ENCODE measurements at regions not wholly inside any gene's neighbourhood (a gene's known extent, or its start where the extent isn't known, plus 50 kb on each side); places are given as distances from the start of the nearest gene placed in this dataset.

DNA sequence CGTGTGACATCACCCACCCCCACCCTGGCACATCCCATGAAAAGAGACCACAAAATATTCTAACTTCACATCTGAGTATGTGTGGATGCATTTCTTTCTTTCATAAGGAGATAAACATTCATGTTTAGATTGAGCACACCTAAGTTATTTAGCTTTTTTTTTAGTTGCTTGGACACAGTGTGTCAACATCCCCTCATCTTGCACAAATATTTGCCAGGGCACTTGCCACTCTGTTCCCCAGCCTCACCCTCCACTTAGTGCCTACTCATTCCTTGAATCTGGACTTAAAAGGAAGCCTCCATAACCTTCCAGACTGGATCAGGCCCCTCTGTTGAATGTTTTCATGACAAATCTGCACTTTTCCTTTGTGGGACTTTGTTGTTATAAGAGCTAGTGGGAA, 338.9 kb upstream of the IGFBP3 start:
- no peak for DNase-seq

DNA sequence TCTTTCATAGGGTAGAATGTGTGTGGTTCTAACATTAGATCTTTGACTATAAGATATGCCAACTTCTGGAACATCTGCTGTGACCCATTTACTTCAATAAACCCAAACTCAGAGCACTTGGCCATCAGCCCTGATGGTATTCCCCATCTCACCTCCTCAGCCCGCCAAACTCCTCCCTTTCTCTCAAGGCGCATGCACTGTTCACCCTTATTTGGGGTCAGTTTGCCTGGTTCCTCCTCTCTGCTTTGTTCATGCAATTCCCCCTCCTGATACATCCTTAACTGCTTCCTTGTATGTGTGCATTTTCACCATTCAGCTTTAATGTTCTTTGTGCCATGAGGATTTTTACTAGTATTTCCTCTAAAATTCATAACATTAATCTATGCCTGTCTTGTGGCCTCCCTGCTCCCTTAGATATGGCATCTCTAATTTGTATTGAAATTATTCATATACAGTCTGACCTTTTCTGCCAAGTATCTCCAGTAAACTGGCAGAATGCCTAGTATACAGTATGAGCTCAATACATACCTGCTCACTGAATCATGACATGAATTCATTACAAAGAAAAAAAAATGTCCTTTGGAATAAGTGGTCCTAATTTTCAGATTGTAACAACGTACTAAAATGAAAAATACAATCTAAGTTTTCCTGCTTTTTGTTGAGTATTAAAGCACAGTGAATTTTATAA, 336.8 kb upstream of the IGFBP3 start:
- no peak for DNase-seq

DNA sequence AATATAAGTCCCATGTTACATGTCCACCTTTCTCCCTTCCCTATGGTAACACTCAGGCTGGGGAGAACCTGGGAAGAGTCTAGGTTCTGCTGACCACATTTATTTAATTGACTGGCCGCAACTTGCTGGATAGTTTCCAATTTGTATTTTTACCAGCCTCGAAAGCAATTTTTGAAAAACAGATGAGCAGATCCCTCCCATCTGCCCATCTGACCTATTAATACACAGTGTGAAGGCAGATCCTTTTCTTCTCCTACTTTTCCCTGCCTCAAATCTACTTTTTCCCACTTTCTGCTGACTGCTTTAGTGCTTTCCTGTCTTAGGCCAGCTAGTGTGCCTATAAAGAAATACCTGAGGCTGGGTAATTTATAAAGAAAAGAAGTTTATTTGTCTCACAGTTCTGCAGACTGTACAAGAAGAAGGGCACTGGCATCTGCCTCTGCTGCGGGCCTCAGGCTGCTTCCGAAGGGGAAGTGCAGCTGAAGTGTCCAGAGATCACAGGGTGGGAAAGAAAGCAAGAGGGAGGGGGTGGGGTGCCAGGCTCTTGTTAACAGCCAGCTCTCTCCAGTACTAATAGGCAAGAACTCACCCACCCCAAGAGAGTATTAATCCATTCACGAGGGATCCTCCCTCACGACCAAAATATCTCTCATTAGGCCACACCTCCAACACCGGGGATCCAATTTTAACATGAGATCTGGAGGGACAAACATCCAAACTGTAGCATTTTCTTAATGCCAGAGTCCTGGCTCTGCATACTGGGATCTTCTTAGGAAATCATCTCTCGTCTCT, 336.0 kb upstream of the IGFBP3 start:
- no peak for DNase-seq

DNA sequence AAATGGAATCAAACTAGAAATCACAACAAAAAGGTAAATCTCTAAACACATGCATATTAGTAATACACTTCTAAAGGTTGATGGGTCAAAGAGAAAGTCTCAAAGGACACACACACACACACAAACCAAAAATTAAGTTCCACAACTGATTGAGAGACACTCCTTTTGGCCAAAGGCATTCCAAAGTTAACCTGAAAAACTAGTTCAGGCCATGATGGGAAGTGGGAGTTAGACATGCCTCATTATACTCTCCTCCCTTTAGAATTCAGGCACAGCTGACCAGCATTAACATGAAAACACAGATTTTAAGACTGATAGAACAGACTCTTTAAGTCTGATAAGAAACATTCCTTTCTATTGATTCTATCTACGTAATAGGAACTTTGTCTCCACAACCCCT, 332.4 kb upstream of the IGFBP3 start:
- DNase-seq, result no peak

DNA sequence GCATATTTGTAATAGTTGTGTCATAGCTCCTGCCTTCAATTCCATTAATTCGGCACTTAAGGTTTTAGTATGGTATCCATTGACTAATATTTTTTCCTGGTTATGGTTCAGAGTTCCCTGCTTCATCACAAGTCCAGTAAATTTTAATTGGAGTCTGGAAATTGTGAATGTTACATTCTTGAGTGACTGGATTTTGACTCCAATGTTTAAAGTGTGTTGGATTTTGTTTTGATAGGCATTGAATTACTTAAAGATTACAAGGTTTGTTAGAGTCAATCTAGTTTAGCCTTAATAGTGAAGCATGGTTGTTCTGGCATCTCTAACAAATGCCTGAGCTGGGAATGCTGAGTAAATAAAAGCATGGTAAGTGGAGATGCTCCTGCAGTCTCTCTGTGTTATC, 326.6 kb upstream of the IGFBP3 start:
- no peak for DNase-seq

DNA sequence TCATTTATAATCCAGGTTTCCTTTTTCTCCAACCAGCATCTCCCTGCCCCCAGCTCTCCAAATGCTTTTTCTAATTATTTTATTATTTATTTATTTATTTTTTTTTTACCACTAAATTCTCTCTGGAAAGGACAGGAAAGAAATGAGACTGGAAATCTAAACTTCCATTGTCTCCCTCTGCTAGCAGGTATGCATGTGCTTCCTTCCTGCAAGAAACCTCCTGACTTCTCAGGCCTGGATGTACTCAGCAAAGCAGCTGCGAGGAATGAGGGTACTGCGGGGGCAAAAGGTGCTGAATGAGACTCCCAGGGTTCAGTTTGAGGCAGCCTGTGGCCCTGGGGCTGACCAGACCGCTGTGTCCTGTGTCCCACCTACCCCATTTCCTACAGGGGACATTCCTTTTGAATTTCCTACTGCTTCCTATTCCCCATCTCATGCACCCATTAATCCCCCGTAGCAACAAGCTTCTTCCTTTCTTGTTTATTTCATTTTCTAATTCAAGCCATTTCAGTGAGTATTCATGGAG, 324.6 kb upstream of the IGFBP3 start:
- no peak for DNase-seq

DNA sequence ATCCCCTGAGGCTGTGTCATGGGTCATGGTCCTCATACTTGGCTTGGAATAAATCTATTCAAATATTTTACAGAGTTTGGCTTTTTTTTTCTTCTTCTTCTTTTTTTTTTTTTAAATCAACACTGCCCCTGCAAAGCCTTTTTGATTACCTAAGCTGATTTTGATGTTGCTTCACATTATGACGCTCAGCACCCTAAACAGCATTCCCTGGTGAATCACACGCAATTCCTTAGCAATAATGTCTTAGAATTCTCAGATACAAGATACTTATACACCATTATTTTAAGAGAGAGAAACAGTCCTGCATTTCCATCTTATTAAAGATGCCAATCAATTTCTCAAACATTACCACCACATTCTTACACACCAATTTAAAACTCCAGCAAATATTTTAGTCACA, 323.7 kb upstream of the IGFBP3 start:
- no peak for DNase-seq

DNA sequence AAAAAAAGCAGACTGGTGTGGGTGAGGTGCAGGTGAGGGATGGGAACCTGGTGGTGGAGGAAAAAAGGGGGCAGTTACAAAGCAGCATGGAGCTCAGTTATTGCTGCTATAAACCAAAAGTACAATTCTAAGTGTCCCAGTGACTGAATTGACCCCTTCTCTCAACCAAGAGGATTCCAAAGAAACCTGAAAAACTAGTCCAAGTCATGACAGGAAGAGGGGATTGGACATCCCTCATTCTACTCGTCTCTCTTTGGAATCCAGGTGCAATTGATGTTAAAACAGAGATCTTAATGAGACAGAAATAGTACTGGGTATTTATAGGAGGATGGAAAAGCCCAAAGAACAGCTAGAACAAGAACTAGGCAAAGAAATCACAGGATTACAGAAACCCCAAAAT, 322.3 kb upstream of the IGFBP3 start:
- no peak for DNase-seq

DNA sequence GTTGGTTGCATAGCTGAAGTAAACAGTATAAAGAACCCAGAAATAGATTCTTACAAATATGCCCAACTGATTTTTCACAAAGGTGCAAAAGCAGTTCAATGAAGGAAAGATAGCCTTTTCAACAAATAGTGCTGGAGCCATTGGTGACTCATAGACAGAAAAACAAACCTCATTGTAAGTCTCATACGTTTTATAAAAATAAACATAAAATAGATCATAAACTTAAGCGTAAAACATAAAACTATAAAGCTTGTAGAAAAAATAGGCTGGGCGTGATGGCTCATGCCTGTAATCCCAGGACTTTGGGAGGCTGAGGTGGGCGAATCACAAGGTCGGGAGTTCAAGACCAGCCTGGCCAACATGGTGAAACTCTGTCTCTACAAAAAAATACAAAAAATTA, 318.8 kb upstream of the IGFBP3 start:
- DNase-seq, result no peak

DNA sequence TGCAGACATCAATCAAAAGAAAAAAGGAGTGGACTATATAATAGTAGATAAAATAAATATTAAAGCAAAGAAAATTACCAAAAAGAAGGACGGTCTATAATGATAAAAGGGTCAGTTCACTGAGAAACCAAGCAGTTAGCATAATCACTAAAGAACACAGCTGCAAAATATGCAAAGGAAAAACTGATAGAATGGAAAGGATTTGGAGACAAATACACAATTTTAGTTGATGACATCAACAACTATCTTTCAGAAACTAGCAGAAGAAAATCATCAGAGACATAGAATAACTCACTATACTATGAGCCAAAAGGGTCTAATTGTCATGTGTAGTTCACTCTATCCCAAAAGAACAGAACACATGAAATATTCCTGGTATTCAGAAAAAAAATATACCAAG, 316.4 kb upstream of the IGFBP3 start:
- no peak for DNase-seq

DNA sequence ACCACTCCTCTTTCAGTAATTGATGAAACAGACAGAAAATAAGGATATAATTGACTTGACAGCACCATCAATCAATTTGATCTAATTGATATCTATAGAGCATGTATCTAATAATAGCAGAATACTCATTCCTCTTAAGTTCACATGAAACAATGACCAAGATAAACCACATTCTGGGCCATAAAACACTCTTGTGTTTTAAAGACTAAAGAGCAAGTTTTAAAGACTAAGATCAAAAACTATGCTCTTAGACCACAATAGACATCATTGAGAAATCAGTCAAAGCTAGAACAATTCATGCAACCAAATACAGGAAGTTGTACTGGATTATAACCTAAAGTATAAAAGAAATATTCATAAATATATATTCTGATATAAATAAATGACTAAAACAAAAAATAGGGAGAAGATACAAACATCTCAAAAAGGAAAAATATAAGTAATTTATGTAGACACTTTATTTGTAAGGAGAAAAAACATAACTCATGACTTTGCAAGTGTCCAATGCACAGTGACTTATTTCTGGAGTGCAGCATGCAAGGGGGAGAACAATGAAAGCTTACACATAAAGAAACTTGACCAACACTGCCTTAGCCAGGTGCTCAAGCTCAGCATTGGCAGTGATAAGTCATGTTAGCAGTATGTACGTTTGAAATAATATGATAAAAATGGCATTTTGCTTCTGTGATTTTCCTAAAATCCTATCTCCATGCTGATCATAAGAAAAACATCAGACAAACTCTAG, 312.7 kb upstream of the IGFBP3 start:
- DNase-seq, result no peak

DNA sequence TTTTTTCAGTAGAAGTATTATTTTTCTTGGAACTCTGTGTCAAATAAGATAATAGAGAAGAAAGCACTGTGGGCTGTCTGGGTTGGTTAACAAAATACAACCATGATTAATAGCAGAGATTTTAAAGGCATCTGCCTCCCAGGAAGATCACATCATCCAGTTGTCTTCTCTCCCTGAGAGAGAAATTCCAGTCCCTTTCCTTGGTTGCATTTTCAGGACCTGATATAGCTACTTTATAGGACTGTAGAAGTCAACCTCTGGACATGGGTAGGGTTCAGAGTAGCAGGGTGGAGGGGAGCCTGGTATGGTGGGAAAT, 309.9 kb upstream of the IGFBP3 start:
- no peak for DNase-seq

DNA sequence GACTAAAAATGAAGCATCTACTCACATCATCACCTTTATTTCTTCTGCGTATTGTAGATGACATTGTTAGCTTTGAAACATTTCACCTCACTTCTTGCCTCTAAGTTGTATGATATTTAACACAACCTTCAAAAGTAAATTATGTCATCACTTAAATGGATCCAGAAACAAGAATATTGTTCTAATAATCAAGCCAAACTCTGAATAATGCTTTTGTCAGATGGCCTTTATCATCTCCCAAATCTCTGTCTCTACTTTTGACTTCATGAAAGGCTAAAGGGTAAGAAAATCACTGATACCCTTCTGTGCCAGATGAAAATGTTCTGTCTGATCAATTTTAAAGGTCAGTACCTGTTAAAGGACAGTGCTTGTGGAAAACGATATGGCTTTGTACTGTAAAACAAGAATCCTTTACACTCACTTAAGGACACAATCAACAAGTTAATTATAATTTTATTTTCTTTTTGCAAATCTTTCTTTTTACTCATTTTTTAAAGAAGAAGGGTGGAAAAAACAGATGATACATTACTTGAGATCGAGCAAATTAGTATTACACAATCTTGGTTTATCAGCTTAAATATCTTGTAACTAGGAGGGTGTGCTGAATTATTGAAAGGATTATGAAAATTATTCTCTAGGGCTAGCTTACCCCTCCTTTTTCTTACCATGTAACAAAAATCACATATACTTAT, 309.4 kb upstream of the IGFBP3 start:
- no peak for DNase-seq

DNA sequence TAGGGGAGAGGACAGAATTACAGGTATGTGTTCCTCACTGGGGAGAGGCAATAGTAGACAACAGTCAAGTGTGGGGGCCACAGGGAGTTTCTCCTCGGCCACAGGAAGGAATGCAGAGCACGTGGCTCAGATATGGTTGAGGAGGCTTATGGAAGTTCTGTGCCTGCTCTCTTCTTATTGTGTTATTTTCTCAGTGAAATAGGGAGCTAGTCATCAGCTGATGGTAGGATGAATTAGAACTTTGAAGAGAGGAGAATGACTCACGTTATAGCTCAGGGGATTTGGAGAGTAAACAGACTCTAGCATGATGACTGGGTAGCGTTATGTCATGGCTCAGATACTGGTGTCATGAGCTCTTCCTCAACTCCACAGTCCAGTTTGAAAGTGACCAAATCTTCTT, 308.3 kb upstream of the IGFBP3 start:
- no peak for DNase-seq

DNA sequence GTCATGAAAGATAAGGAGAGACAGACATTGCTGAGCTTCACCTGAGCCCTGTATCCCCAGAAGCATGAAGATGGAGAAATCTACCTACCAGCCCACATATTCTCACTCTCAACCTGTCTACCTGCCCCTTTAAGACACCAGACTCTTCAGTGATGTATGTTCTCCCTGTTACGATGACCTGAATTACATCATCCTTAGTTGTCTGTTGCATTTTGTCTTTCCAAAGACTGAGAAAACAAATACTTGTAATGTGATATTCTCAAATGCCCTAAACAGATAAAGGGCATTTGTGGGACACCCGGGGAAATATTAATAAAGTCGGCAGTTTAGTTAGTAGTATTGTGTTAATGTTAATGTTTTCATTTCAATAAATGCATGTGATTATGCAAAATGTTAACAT, 305.8 kb upstream of the IGFBP3 start:
- DNase-seq, result no peak

DNA sequence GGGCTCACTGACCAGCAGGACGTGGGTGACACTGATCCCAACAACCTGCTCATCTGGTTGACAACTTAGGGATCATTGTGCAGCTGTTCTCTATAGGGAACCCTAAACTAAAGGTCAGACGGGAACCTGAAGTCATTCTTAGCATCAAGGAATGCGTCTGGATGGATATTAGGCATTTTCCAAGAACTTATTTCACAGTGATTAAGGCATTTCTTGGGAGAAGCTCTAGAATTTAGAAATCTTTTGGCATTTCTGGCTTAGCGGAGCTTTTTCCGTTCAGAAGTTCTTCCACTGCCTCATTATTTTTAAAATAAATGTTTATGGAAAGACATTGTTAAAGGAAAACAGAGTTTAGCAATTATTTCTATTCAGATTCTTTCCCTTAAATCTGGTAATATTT, 303.3 kb upstream of the IGFBP3 start:
- DNase-seq, result no peak

DNA sequence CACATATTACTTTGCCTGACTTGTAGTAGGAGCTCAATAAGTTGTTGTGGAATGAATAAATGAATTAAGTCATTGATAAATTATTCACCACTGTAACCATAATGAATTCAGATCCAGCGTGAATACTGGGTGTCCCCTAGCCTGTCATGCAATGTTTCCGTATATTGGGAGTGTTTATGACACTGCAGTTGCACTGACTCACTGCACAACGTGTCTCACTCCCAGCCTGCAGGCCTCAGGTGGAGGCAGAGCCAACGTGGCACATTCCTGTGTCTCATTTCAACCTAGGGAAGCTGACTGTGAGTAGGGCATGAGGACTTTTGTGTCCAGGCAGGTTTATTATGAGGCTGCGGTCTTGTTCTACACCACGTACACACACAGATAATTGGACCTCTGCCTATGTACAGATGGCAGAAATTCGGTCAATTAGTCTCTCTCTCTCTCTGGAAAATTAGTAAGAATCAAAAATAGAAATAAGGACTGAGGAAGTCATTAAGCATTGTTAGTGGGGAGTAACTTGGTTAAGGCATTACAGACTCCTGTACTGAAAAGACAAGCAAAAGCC, 299.1 kb upstream of the IGFBP3 start:
- DNase-seq, result no peak

DNA sequence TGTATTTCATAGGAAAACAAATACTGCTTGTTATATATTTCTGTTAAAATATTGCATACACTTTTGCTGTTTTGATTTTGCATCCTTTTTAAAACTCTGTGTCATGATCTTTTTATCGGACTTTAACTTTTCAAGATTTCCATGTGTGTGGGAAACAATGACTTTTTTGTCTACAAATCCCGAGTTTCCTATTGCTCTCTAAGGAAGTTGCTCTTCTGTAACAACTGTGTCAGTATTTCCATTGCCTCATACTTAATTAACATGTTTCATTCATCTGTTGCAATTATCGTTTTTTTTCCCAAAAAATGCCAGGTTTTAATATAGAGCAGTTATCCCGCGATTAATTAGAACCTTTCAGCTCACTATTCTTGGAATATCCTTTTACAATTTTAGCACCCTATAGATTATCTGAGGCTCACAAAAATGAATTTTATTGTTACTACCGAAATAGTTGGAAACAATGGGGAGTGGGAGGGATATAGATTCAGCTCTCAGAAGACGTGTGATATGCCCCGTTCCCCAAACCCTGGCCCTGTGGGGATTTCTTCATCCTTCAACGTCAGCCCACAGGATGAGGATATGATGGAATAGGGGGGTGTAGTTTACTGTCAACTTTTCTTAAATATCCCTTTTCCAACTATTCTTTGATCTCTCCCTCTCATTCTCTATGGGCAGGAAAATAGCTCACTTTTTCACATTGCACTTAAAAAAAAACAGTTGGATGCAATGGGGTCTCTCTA, 297.6 kb upstream of the IGFBP3 start:
- no peak for DNase-seq

DNA sequence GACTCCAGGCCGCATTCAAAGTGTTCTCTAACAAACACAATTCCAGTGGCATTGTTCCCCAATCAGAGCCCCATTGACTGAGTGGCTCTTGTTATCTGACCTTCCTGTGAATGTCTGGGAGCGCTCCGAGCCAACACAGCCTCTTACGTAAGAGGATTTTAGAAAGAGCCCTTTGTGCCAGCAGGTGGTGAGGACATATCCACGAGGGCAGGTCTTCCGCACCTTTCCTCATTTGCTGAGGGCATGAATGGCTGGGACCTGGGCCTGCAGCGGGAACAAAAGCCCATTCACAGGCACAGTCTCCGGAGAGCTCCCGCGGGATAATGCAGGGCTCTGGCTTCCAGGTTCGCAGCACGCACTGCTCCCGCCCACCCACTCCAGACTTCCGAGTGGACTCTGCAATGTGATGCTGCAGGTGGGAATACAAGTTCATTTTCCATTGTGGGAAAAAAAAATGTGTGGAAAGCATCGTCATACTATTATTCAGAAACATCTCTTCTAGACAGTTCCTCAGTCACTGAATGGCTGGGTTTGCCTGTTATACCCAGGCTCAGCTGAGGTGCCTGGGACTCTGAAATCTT, 295.0 kb upstream of the IGFBP3 start:
- no peak for DNase-seq

DNA sequence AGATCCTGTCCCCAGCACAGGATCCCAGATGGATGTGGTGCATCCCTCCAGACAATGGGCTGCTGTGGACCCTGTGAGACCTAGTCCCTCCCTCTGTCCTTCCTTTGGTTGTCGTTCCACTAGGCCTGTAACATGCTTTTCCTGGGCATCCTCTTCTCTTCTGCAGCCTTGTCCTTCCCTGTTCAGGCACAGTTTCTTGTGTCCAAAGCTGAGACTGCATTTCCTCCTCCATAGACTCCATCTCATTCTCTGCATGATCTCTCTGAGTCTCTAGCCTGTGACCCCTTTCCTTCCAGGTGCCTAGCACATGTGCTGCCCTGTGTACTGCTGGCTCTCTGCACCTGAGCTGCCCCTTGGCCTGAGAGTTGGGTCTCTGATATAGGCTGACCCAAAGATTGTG, 293.5 kb upstream of the IGFBP3 start:
- no peak for DNase-seq

DNA sequence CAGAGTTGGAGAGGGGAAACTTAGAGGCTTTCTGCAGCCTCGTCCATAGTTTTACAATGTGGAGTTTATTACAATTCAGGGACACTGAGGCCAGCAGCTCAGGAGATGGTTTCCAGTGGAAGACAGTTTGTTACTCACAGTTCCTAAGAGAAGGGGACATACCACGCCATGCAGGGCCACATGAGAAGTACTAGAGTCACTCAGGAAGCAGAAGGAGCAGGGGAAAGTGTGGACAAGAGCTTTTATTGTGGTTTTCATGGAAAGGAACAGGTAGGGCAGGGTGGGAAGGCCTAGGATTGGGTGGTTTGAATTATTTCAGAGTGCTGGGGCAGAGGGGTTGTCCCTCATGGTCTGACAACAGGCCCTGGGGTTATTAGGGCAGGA, 292.1 kb upstream of the IGFBP3 start:
- DNase-seq, result no peak

Data from NCI-H1694 treated with DMSO at 0.1 percent for 48 hours (cell line).